HCT116 (cell line): ENCODE measurements at regions not wholly inside any gene's neighbourhood (a gene's known extent, or its start where the extent isn't known, plus 50 kb on each side); places are given as distances from the start of the nearest gene placed in this dataset.

Source experiments
- ATAC-seq: fragments of 200-7000 bp; cut with Tn5 transposase; 2 replicates; pipeline ENCODE4 v1.9.1; 2020; ENCODE audit warnings: mild to moderate bottlenecking, moderate library complexity
- BruUV-seq: library from RNA; stranded (reverse); fragments of 400-500 nt; replicated peaks from 2 replicates; lab custom pipeline; 2021; lab: Mats Ljungman, UMichigan
- CTCF ChIA-PET: fragments of 300-600 bp; sonication (Branson Sonifier 250); formaldehyde crosslinking; loops from one replicate; lab custom pipeline; 2021; ENCODE audit warnings: antibody characterized with exemption; lab: Charles Lee
- POLR2A ChIA-PET: fragments of 300-600, 350-600 bp; sonication (Branson Sonifier 250); formaldehyde crosslinking; loops from one replicate; lab custom pipeline; 2021; ENCODE audit warnings: antibody characterized with exemption; lab: Charles Lee
- RAD21 ChIA-PET, 2 experiments: fragments of 300-600 bp; sonication (Branson Sonifier 250); formaldehyde crosslinking; loops; one replicate each; lab custom pipeline; 2023; ENCODE audit warnings: low total read pairs in 2 of 2; ENCODE audit not compliant: uncharacterized antibody in 2 of 2, unreplicated experiment in 2 of 2, low non-redundant PET in 1 of 2; lab: Charles Lee
- DNase-seq: peaks from one replicate; pipeline ENCODE4 v3.0.0-alpha.2; 2010; ENCODE audit warnings: low read depth, low spot score
- H2AFZ ChIP-seq: fragments of 200-600 bp; shearing (Covaris generic), sonication (generic); 2 replicates; pipeline ENCODE4 v1.6.1; 2017; ENCODE audit warnings: low read depth, mixed run types, mixed read lengths, antibody characterized with exemption, low read length; ENCODE audit not compliant: poor library complexity, severe bottlenecking
- H3K27ac ChIP-seq: 2 replicates; pipeline ENCODE4 v1.5.1; 2012; ENCODE audit warnings: low read depth, low read length
- H3K27me3 ChIP-seq: fragments of 200-600 bp; sonication (generic); 2 replicates; pipeline ENCODE4 v1.6.1; 2016; ENCODE audit warnings: mixed run types, low read length, mixed read lengths; ENCODE audit not compliant: insufficient read depth
- H3K36me3 ChIP-seq, 2 experiments: fragments of 200-500 bp in 1 of 2; fragments of 200-600 bp in 1 of 2; sonication (Bioruptor generic) in 1 of 2; sonication (generic) in 1 of 2; 2 replicates each; pipeline versions ENCODE4 v1.5.1 to v1.6.1; 2014 to 2016; ENCODE audit warnings: low read length in 2 of 2, inconsistent platforms in 1 of 2, mixed read lengths in 1 of 2, mixed run types in 1 of 2; ENCODE audit not compliant: insufficient read depth in 2 of 2, control insufficient read depth in 1 of 2
- H3K4me1 ChIP-seq, 2 experiments: fragments of 200-600 bp in 1 of 2; sonication (generic) in 1 of 2; 2 replicates each; pipeline versions ENCODE4 v1.5.1 to v1.6.1; 2012 to 2017; ENCODE audit warnings: low read length in 2 of 2, inconsistent platforms in 1 of 2, mild to moderate bottlenecking in 1 of 2, mixed read lengths in 1 of 2, mixed run types in 1 of 2, moderate library complexity in 1 of 2; ENCODE audit not compliant: insufficient read depth in 2 of 2, control insufficient read depth in 1 of 2
- H3K4me2 ChIP-seq: fragments of 200-600 bp; sonication (generic); 2 replicates; pipeline ENCODE4 v1.6.1; 2017; ENCODE audit warnings: mixed run types, low read length, mixed read lengths
- H3K4me3 ChIP-seq, 2 experiments: fragments of 200-600 bp in 1 of 2; sonication (generic) in 1 of 2; replicated peaks in 1 of 2; 2 replicates each; pipeline ENCODE4 v1.5.1; 2011 to 2016; ENCODE audit warnings: low read length in 2 of 2, control low read depth in 1 of 2, low read depth in 1 of 2, mild to moderate bottlenecking in 1 of 2, mixed read lengths in 1 of 2, mixed run types in 1 of 2
- H3K79me2 ChIP-seq: fragments of 200-600 bp; sonication (generic); 2 replicates; pipeline ENCODE4 v1.6.1; 2017; ENCODE audit warnings: mild to moderate bottlenecking, mixed run types, low read length, moderate library complexity, mixed read lengths; ENCODE audit not compliant: insufficient read depth
- H3K9ac ChIP-seq: fragments of 200-600 bp; sonication (generic); 2 replicates; pipeline ENCODE4 v1.6.1; 2016; ENCODE audit warnings: low read length, mixed read lengths
- H3K9me2 ChIP-seq: fragments of 200-600 bp; sonication (generic), shearing (Covaris generic); 2 replicates; pipeline ENCODE4 v1.6.1; 2017; ENCODE audit warnings: mixed run types, mild to moderate bottlenecking, moderate library complexity; ENCODE audit not compliant: insufficient read depth
- H3K9me3 ChIP-seq, 2 experiments: fragments of 200-500 bp in 1 of 2; fragments of 200-600 bp in 1 of 2; sonication (Bioruptor generic) in 1 of 2; sonication (generic) in 1 of 2; 2 replicates each; pipeline ENCODE4 v1.6.1; 2014 to 2017; ENCODE audit warnings: low read length in 2 of 2, mixed read lengths in 2 of 2, inconsistent platforms in 1 of 2, low read depth in 1 of 2, mild to moderate bottlenecking in 1 of 2, mixed run types in 1 of 2, moderate library complexity in 1 of 2; ENCODE audit not compliant: control insufficient read depth in 1 of 2, insufficient read depth in 1 of 2
- H4K20me1 ChIP-seq: fragments of 200-600 bp; sonication (generic), shearing (Covaris generic); 2 replicates; pipeline ENCODE4 v1.6.1; 2017; ENCODE audit warnings: mixed run types, mild to moderate bottlenecking, moderate library complexity; ENCODE audit not compliant: insufficient read depth
- CBX3 ChIP-seq: IDR thresholded peaks from 2 replicates; pipeline ENCODE4 v1.6.1; 2012; ENCODE audit warnings: low read depth
- CEBPB ChIP-seq: IDR thresholded peaks from 2 replicates; pipeline ENCODE4 v1.6.1; 2012; ENCODE audit warnings: low read depth
- EGR1 ChIP-seq: IDR thresholded peaks from 2 replicates; pipeline ENCODE4 v1.6.1; 2012; ENCODE audit warnings: low read depth
- ELF1 ChIP-seq: IDR thresholded peaks from 2 replicates; pipeline ENCODE4 v1.6.1; 2012; ENCODE audit warnings: low read depth, borderline replicate concordance
- EZH2 ChIP-seq: fragments of 200-600 bp; sonication (generic); IDR thresholded peaks from 2 replicates; pipeline ENCODE4 v1.6.1; 2017; ENCODE audit warnings: antibody characterized with exemption, mixed run types
- EZH2phosphoT487 ChIP-seq: fragments of 200-600 bp; IDR thresholded peaks from 2 replicates; pipeline ENCODE4 v1.6.1; 2018; ENCODE audit warnings: antibody characterized with exemption, borderline replicate concordance
- FOSL1 ChIP-seq: IDR thresholded peaks from 2 replicates; pipeline ENCODE4 v1.6.1; 2012; ENCODE audit warnings: low read depth
- MAX ChIP-seq: IDR thresholded peaks from 2 replicates; pipeline ENCODE4 v1.6.1; 2012
- RAD21 ChIP-seq: IDR thresholded peaks from 2 replicates; pipeline ENCODE4 v1.6.1; 2012; ENCODE audit warnings: low read depth, mild to moderate bottlenecking
- SIN3A ChIP-seq: IDR thresholded peaks from 2 replicates; pipeline ENCODE4 v1.6.1; 2012; ENCODE audit warnings: low read depth
- SP1 ChIP-seq: IDR thresholded peaks from 2 replicates; pipeline ENCODE4 v1.6.1; 2012; ENCODE audit warnings: low read depth
- TCF7L2 ChIP-seq: IDR thresholded peaks from 2 replicates; pipeline ENCODE4 v1.7.0; 2011; ENCODE audit warnings: borderline replicate concordance, inconsistent platforms; ENCODE audit not compliant: insufficient read depth, insufficient read length; ENCODE audit errors: extremely low read depth
- YY1 ChIP-seq: IDR thresholded peaks from 2 replicates; pipeline ENCODE4 v1.6.1; 2011; ENCODE audit warnings: low read length, low read depth, moderate library complexity, mild to moderate bottlenecking; ENCODE audit not compliant: insufficient replicate concordance; ENCODE audit errors: extremely low read depth
- ZFX ChIP-seq: fragments of 450-650 bp; IDR thresholded peaks from 2 replicates; pipeline ENCODE4 v1.6.1; 2017
- ZNF274 ChIP-seq: fragments of 200-500 bp; sonication (Bioruptor generic); IDR thresholded peaks from 2 replicates; pipeline ENCODE4 v1.6.1; 2014; ENCODE audit warnings: mild to moderate bottlenecking, low read depth, low read length, inconsistent platforms
- intact Hi-C: fragments of 100-400 bp; cut with micrococcal nuclease; formaldehyde crosslinking; loops from 2 replicates; pipeline ENCODE4 v1.10.0; 2022
- TF ChIP-seq, protein P1 (sequence below), 3 experiments: fragments of 200-600 bp in 1 of 3; sonication (generic) in 1 of 3; IDR thresholded peaks in 2 of 3; conservative IDR thresholded peaks in 1 of 3; 2 replicates each; pipeline ENCODE4 v1.5.1; 2012 to 2017; ENCODE audit warnings: low read depth in 2 of 3, low read length in 2 of 3, antibody characterized with exemption in 1 of 3, borderline replicate concordance in 1 of 3, control low read depth in 1 of 3, mild to moderate bottlenecking in 1 of 3, mixed read lengths in 1 of 3, mixed run types in 1 of 3, moderate library complexity in 1 of 3; ENCODE audit not compliant: insufficient read depth in 1 of 3
- TF ChIP-seq, protein P2 (sequence below): IDR thresholded peaks from 2 replicates; pipeline ENCODE4 v1.6.1; 2012

DNA sequence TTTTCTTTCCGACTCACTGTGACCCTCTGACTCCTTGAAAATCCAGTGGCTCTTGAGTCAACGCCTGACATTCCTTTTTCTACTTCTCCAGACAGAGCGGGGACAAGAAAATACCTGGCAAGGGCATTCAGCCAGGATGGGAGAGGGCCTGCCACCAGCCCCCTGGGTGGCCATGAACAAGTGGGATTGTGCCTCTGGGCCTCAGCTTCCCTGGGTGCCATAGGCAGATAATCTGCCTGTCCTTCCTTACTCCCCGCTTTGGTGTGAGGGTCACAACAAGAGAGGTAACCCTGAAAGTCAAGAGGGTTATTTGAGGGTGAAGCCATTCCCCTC lies 613.9 kb upstream of the CADM1 start:
- Histone ChIP-seq H4K20me1 (no peaks in the 10 kb centered on the region), H3K9ac (no peak overlapping the region), H3K4me3 (no peak overlapping the region), H3K4me2 (no peak overlapping the region), H3K9me3 (no peaks in the 10 kb centered on the region), H2AFZ (no peak overlapping the region), H3K9me2 (no peaks in the 10 kb centered on the region), H3K27ac (no peak overlapping the region), H3K4me1 (no peaks in the 10 kb centered on the region), H3K36me3 (no peaks in the 10 kb centered on the region), H3K27me3 (no peaks in the 10 kb centered on the region), H3K79me2 (no peaks in the 10 kb centered on the region)
- RAD21 ChIA-PET, result no interaction called here
- POLR2A ChIA-PET, result no interaction called here
- DNase-seq (no peak), ATAC-seq (no peak)
- CTCF ChIA-PET, result no interaction called here
- intact Hi-C loops, result no loop called here
- BruUV-seq, result no TSS peak
- TF ChIP-seq MAX (no peak), CEBPB (no peak), YY1 (no peak), FOSL1 (no peak), ZNF274 (no peak), SP1 (no peak), ZFX (no peak), EZH2phosphoT487 (no peak), SIN3A (no peak), EZH2 (no peak), EGR1 (no peak), RAD21 (no peak), TCF7L2 (no peak), ELF1 (no peak), CBX3 (no peak)
- TF ChIP-seq, protein P1, sequence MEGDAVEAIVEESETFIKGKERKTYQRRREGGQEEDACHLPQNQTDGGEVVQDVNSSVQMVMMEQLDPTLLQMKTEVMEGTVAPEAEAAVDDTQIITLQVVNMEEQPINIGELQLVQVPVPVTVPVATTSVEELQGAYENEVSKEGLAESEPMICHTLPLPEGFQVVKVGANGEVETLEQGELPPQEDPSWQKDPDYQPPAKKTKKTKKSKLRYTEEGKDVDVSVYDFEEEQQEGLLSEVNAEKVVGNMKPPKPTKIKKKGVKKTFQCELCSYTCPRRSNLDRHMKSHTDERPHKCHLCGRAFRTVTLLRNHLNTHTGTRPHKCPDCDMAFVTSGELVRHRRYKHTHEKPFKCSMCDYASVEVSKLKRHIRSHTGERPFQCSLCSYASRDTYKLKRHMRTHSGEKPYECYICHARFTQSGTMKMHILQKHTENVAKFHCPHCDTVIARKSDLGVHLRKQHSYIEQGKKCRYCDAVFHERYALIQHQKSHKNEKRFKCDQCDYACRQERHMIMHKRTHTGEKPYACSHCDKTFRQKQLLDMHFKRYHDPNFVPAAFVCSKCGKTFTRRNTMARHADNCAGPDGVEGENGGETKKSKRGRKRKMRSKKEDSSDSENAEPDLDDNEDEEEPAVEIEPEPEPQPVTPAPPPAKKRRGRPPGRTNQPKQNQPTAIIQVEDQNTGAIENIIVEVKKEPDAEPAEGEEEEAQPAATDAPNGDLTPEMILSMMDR (IDR thresholded peaks at IDR 0.05 in 2 of 3, conservative IDR thresholded peaks at IDR 0.05 in 1 of 3; ENCODE audit: borderline replicate concordance in 1 of 3, insufficient read depth in 1 of 3, low read depth in 2 of 3, low read length in 2 of 3), result no peak
- TF ChIP-seq, protein P2, sequence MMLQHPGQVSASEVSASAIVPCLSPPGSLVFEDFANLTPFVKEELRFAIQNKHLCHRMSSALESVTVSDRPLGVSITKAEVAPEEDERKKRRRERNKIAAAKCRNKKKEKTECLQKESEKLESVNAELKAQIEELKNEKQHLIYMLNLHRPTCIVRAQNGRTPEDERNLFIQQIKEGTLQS, result no peak
